H1 (cell line): ENCODE measurements at regions not wholly inside any gene's neighbourhood (a gene's known extent, or its start where the extent isn't known, plus 50 kb on each side); places are given as distances from the start of the nearest gene placed in this dataset.

Experiments
- EZH2 ChIP-seq: fragments of 200-600 bp; sonication (generic); IDR thresholded peaks from 2 replicates; pipeline ENCODE4 v1.7.1; 2012; ENCODE audit warnings: low read depth, mild to moderate bottlenecking, moderate library complexity, low read length, inconsistent platforms; ENCODE audit not compliant: severe bottlenecking
- MAFK ChIP-seq: IDR thresholded peaks from 2 replicates; pipeline ENCODE4 v1.6.1; 2012; ENCODE audit warnings: low read depth, mild to moderate bottlenecking, improper control_type of control experiment, low read length
- MAX ChIP-seq: IDR thresholded peaks from 2 replicates; pipeline ENCODE4 v1.6.1; 2012; ENCODE audit warnings: inconsistent platforms
- POLR2A ChIP-seq, 2 experiments: IDR thresholded peaks; 1 replicate in 1 of 2; 2 replicates in 1 of 2; pipeline ENCODE4 v1.6.1; 2011; ENCODE audit warnings: low read depth in 2 of 2, low read length in 2 of 2, mild to moderate bottlenecking in 2 of 2; ENCODE audit errors: control extremely low read depth in 1 of 2
- RBBP5 ChIP-seq: IDR thresholded peaks from 2 replicates; pipeline ENCODE4 v1.7.1; 2012; ENCODE audit warnings: low read depth, mild to moderate bottlenecking, inconsistent platforms, low read length, moderate library complexity, borderline replicate concordance
- RFX5 ChIP-seq: IDR thresholded peaks from 2 replicates; pipeline ENCODE4 v1.6.1; 2011; ENCODE audit warnings: low read depth, low read length, improper control_type of control experiment, borderline replicate concordance
- SIRT6 ChIP-seq: IDR thresholded peaks from one replicate; pipeline ENCODE4 v1.7.1; 2012; ENCODE audit warnings: low read length, inconsistent platforms
- TF ChIP-seq, protein P1 (sequence below), 3 experiments: IDR thresholded peaks; 1 replicate in 2 of 3; 2 replicates in 1 of 3; pipeline versions ENCODE4 v1.5.1 to v1.6.1; 2011; ENCODE audit warnings: low read length in 3 of 3, mild to moderate bottlenecking in 3 of 3, inconsistent platforms in 2 of 3, low read depth in 1 of 3, moderate library complexity in 1 of 3; ENCODE audit not compliant: insufficient read depth in 1 of 3; ENCODE audit errors: control extremely low read depth in 1 of 3

GRCh38 chr4:1523907-1524636 lies 117.8 kb upstream of the NKX1-1 start:
- no peak for TF ChIP-seq EZH2
- TF ChIP-seq SIRT6: no peak
- TF ChIP-seq MAX: no peak
- no peak for TF ChIP-seq RBBP5
- TF ChIP-seq, protein P1, sequence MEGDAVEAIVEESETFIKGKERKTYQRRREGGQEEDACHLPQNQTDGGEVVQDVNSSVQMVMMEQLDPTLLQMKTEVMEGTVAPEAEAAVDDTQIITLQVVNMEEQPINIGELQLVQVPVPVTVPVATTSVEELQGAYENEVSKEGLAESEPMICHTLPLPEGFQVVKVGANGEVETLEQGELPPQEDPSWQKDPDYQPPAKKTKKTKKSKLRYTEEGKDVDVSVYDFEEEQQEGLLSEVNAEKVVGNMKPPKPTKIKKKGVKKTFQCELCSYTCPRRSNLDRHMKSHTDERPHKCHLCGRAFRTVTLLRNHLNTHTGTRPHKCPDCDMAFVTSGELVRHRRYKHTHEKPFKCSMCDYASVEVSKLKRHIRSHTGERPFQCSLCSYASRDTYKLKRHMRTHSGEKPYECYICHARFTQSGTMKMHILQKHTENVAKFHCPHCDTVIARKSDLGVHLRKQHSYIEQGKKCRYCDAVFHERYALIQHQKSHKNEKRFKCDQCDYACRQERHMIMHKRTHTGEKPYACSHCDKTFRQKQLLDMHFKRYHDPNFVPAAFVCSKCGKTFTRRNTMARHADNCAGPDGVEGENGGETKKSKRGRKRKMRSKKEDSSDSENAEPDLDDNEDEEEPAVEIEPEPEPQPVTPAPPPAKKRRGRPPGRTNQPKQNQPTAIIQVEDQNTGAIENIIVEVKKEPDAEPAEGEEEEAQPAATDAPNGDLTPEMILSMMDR (IDR thresholded peaks at IDR 0.05; ENCODE audit: control extremely low read depth in 1 of 3, insufficient read depth in 1 of 3, low read depth in 1 of 3, low read length in 3 of 3): no peak
- TF ChIP-seq MAFK: no peak
- TF ChIP-seq RFX5: no peak
- no peak for TF ChIP-seq POLR2A (IDR thresholded peaks at IDR 0.05; ENCODE audit: control extremely low read depth in 1 of 2, low read depth in 2 of 2, low read length in 2 of 2)
